SK-N-SH (cell line): ENCODE measurements at regions not wholly inside any gene's neighbourhood (a gene's known extent, or its start where the extent isn't known, plus 50 kb on each side); places are given as distances from the start of the nearest gene placed in this dataset.

Experiments
- CTCF ChIA-PET: fragments of 300-600, 350-600 bp; formaldehyde crosslinking; extraction: SDS; loops from one replicate; lab custom pipeline; 2021; lab: Yijun Ruan, JAX
- POLR2A ChIA-PET: fragments of 350-600 bp; sonication (Branson Sonifier 250); formaldehyde crosslinking; extraction: SDS; loops from one replicate; lab custom pipeline; 2020; ENCODE audit warnings: antibody characterized with exemption, inconsistent platforms; lab: Yijun Ruan, JAX
- DNase-seq: peaks from one replicate; pipeline ENCODE4 v3.0.0; 2012
- H2AFZ ChIP-seq: fragments of 200-600 bp; sonication (generic); 2 replicates; pipeline ENCODE4 v1.8.1; 2016; ENCODE audit warnings: antibody characterized with exemption, mild to moderate bottlenecking, low read depth
- H3F3A ChIP-seq: fragments of 200-600 bp; sonication (generic); replicated peaks from 2 replicates; pipeline ENCODE3; 2016; ENCODE audit warnings: antibody characterized with exemption, mild to moderate bottlenecking; ENCODE audit not compliant: insufficient read depth
- H3K27ac ChIP-seq, 2 experiments: fragments of 200-500 bp in 1 of 2; fragments of 200-600 bp in 1 of 2; sonication (Bioruptor generic) in 1 of 2; sonication (generic), shearing (Covaris generic) in 1 of 2; 2 replicates each; pipeline versions ENCODE4 v1.5.1 to v1.6.1; 2014 to 2016; ENCODE audit warnings: low read depth in 2 of 2, inconsistent platforms in 1 of 2, low read length in 1 of 2, mild to moderate bottlenecking in 1 of 2, mixed read lengths in 1 of 2
- H3K27me3 ChIP-seq: fragments of 200-600 bp; sonication (generic), shearing (Covaris generic); 2 replicates; pipeline ENCODE4 v1.6.1; 2016; ENCODE audit warnings: mixed run types; ENCODE audit not compliant: insufficient read depth
- H3K36me3 ChIP-seq, 2 experiments: fragments of 200-500 bp in 1 of 2; fragments of 200-600 bp in 1 of 2; sonication (Bioruptor generic) in 1 of 2; sonication (generic) in 1 of 2; replicated peaks in 1 of 2; 2 replicates each; pipeline versions ENCODE3 to v1.5.1; 2014 to 2016; ENCODE audit warnings: low read length in 1 of 2, mild to moderate bottlenecking in 1 of 2; ENCODE audit not compliant: insufficient read depth in 2 of 2, control insufficient read depth in 1 of 2
- H3K4me1 ChIP-seq, 2 experiments: fragments of 200-500 bp in 1 of 2; fragments of 200-600 bp in 1 of 2; sonication (Bioruptor generic) in 1 of 2; sonication (generic), shearing (Covaris generic) in 1 of 2; 2 replicates each; pipeline versions ENCODE4 v1.5.1 to v1.6.1; 2014 to 2016; ENCODE audit warnings: low read depth in 1 of 2, low read length in 1 of 2, mixed run types in 1 of 2; ENCODE audit not compliant: insufficient read depth in 2 of 2, control insufficient read depth in 1 of 2
- H3K4me2 ChIP-seq: fragments of 200-600 bp; sonication (generic), shearing (Covaris generic); 2 replicates; pipeline ENCODE4 v1.6.1; 2017; ENCODE audit warnings: mixed run types
- H3K4me3 ChIP-seq, 2 experiments: fragments of 200-500 bp in 1 of 2; fragments of 200-600 bp in 1 of 2; sonication (Bioruptor generic) in 1 of 2; sonication (generic), shearing (Covaris generic) in 1 of 2; 2 replicates each; pipeline versions ENCODE4 v1.5.1 to v1.8.1; 2014 to 2016; ENCODE audit warnings: low read depth in 2 of 2, inconsistent platforms in 1 of 2, low read length in 1 of 2, mild to moderate bottlenecking in 1 of 2, mixed read lengths in 1 of 2, moderate library complexity in 1 of 2
- H3K79me2 ChIP-seq: fragments of 200-600 bp; sonication (generic); 2 replicates; pipeline ENCODE4 v1.8.1; 2017; ENCODE audit warnings: mild to moderate bottlenecking; ENCODE audit not compliant: insufficient read depth
- H3K9ac ChIP-seq: fragments of 200-600 bp; sonication (generic); 2 replicates; pipeline ENCODE4 v1.6.1; 2017; ENCODE audit warnings: mixed run types
- H3K9me2 ChIP-seq: fragments of 200-600 bp; sonication (generic); 2 replicates; pipeline ENCODE4 v1.6.1; 2017; ENCODE audit warnings: mixed run types
- H3K9me3 ChIP-seq: fragments of 200-600 bp; sonication (generic); 2 replicates; pipeline ENCODE4 v1.6.1; 2017; ENCODE audit warnings: mixed run types, mild to moderate bottlenecking, moderate library complexity
- H4K20me1 ChIP-seq: fragments of 200-600 bp; sonication (generic); 2 replicates; pipeline ENCODE4 v1.6.1; 2017; ENCODE audit warnings: mild to moderate bottlenecking, mixed run types; ENCODE audit not compliant: insufficient read depth
- ELF1 ChIP-seq: IDR thresholded peaks from 2 replicates; pipeline ENCODE4 v1.4.0; 2012
- EZH2phosphoT487 ChIP-seq: fragments of 200-600 bp; sonication (generic); IDR thresholded peaks from 2 replicates; pipeline ENCODE4 v1.6.1; 2017; ENCODE audit warnings: low read depth, mixed run types, mild to moderate bottlenecking, antibody characterized with exemption, moderate library complexity, borderline replicate concordance
- FOSL2 ChIP-seq: IDR thresholded peaks from 2 replicates; pipeline ENCODE4 v1.4.0; 2012; ENCODE audit warnings: low read depth, mild to moderate bottlenecking, moderate library complexity, borderline replicate concordance
- FOXJ3 ChIP-seq: sonication (generic); formaldehyde crosslinking; IDR thresholded peaks from 2 replicates; pipeline ENCODE4 v1.5.1; 2020; ENCODE audit warnings: mild to moderate bottlenecking, missing genetic modification reagents
- FOXM1 ChIP-seq: IDR thresholded peaks from 2 replicates; pipeline ENCODE4 v1.4.0; 2012; ENCODE audit warnings: low read depth, mild to moderate bottlenecking
- GABPA ChIP-seq: IDR thresholded peaks from 2 replicates; pipeline ENCODE4 v1.4.0; 2012; ENCODE audit warnings: low read depth, mild to moderate bottlenecking
- GATA2 ChIP-seq: sonication (generic); formaldehyde crosslinking; IDR thresholded peaks from 2 replicates; pipeline ENCODE4 v1.5.0; 2020; ENCODE audit warnings: mild to moderate bottlenecking, missing genetic modification reagents
- JUND ChIP-seq: IDR thresholded peaks from 2 replicates; pipeline ENCODE4 v1.4.0; 2012
- NFIC ChIP-seq: IDR thresholded peaks from 2 replicates; pipeline ENCODE4 v1.4.0; 2012; ENCODE audit warnings: borderline replicate concordance
- NRF1 ChIP-seq: IDR thresholded peaks from 2 replicates; pipeline ENCODE4 v1.6.1; 2012; ENCODE audit warnings: low read depth, mild to moderate bottlenecking, low read length
- POLR2AphosphoS5 ChIP-seq: IDR thresholded peaks from 2 replicates; pipeline ENCODE4 v1.6.1; 2012; ENCODE audit warnings: low read depth, low read length
- RAD21 ChIP-seq: IDR thresholded peaks from 2 replicates; pipeline ENCODE4 v1.6.1; 2012; ENCODE audit warnings: mild to moderate bottlenecking, low read length
- RCOR1 ChIP-seq: fragments of 150-350 bp; IDR thresholded peaks from 2 replicates; pipeline ENCODE4 v1.6.1; 2017; ENCODE audit warnings: antibody characterized with exemption, low read length
- RFX5 ChIP-seq: IDR thresholded peaks from 2 replicates; pipeline ENCODE4 v1.6.1; 2012; ENCODE audit warnings: mild to moderate bottlenecking, improper control_type of control experiment, low read length
- RXRA ChIP-seq: IDR thresholded peaks from 2 replicates; pipeline ENCODE4 v1.4.0; 2012; ENCODE audit warnings: low read depth, mild to moderate bottlenecking, borderline replicate concordance
- TEAD4 ChIP-seq: IDR thresholded peaks from 2 replicates; pipeline ENCODE4 v1.4.0; 2012; ENCODE audit warnings: mild to moderate bottlenecking, borderline replicate concordance; ENCODE audit not compliant: insufficient read depth
- USF1 ChIP-seq: IDR thresholded peaks from 2 replicates; pipeline ENCODE4 v1.4.0; 2012; ENCODE audit warnings: low read depth, borderline replicate concordance
- YY1 ChIP-seq: IDR thresholded peaks from 2 replicates; pipeline ENCODE4 v1.4.0; 2012; ENCODE audit warnings: low read depth, mild to moderate bottlenecking
- ZBTB33 ChIP-seq: IDR thresholded peaks from 2 replicates; pipeline ENCODE4 v1.4.0; 2012; ENCODE audit warnings: low read depth, borderline replicate concordance
- WGBS: methylation state at CpG from one replicate; pipeline ENCODE4 v1.1.6; 2017; ENCODE audit warnings: low lambda C conversion rate; 5-methylcytosine and 5-hydroxymethylcytosine counted together

GRCh38 chr9:108800632-108801099 is 55.1 kb downstream of the ACTL7B start:
- no peaks in the 10 kb centered on the region for H3K79me2 ChIP-seq
- no peak overlapping the region for H3K9ac ChIP-seq
- peaks cover 4% of the 10 kb centered on the region; the same call in 1 of the 2 replicates for H3K27me3 ChIP-seq
- H3K9me2 ChIP-seq = no peaks in the 10 kb centered on the region
- H2AFZ ChIP-seq = no peak overlapping the region
- ChIA-PET POLR2A (no interaction called here), CTCF (no interaction called here)
- 6% methylated on average over 3 of the region's 3 CpGs for WGBS
- H3K4me1 ChIP-seq = no peaks in the 10 kb centered on the region
- DNase-seq = no peak
- TF ChIP-seq TEAD4 = no peak
- TF ChIP-seq GATA2 = no peak
- no peak for TF ChIP-seq ZBTB33
- no peak for TF ChIP-seq JUND
- no peak for TF ChIP-seq YY1
- TF ChIP-seq FOXM1 = no peak
- no peak for TF ChIP-seq EZH2phosphoT487
- TF ChIP-seq FOSL2 = no peak
- TF ChIP-seq NFIC = no peak
- no peak for TF ChIP-seq POLR2AphosphoS5
- no peak for TF ChIP-seq GABPA
- no peak for TF ChIP-seq NRF1
- no peak for TF ChIP-seq RAD21
- no peak for TF ChIP-seq RXRA
- no peak for TF ChIP-seq RCOR1
- H3F3A ChIP-seq = no peaks in the 10 kb centered on the region
- no peak overlapping the region for H3K4me2 ChIP-seq
- no peaks in the 10 kb centered on the region for H4K20me1 ChIP-seq
- no peak overlapping the region for H3K4me3 ChIP-seq
- no peaks in the 10 kb centered on the region for H3K9me3 ChIP-seq
- no peaks in the 10 kb centered on the region for H3K36me3 ChIP-seq
- no peak overlapping the region for H3K27ac ChIP-seq

- H3K4me1 ChIP-seq = no peaks in the 10 kb centered on the region
- no peaks in the 10 kb centered on the region for H3K9me2 ChIP-seq
- no peak overlapping the region for H3K4me3 ChIP-seq
- ChIA-PET POLR2A (no interaction called here), CTCF (no interaction called here)
- no peak overlapping the region for H3K4me2 ChIP-seq
- no peaks in the 10 kb centered on the region for H3F3A ChIP-seq
- TF ChIP-seq ZBTB33 (no peak), FOXM1 (no peak), GATA2 (no peak), ELF1 (no peak), RCOR1 (no peak), USF1 (no peak), FOXJ3 (CRISPR knock-in tag) (no peak), RFX5 (no peak)
- H2AFZ ChIP-seq = no peak overlapping the region
- no peaks in the 10 kb centered on the region for H3K9me3 ChIP-seq
- no peaks in the 10 kb centered on the region for H3K36me3 ChIP-seq
- H3K79me2 ChIP-seq = no peaks in the 10 kb centered on the region
- 20% methylated on average over 3 of the region's 4 CpGs for WGBS
- H3K27ac ChIP-seq = no peak overlapping the region
- H3K9ac ChIP-seq = no peak overlapping the region
- peaks cover 7% of the 10 kb centered on the region; the same call in 1 of the 2 replicates for H3K27me3 ChIP-seq
- no peak for DNase-seq
- H4K20me1 ChIP-seq = no peaks in the 10 kb centered on the region
These were observed 62.2 kb downstream of the ACTL7B start for GRCh38 chr9:108793573-108793972.
